Anterior cingulate cortex (tissue), 58 donors: ENCODE measurements at regions not wholly inside any gene's neighbourhood (a gene's known extent, or its start where the extent isn't known, plus 50 kb on each side); places are given as distances from the start of the nearest gene placed in this dataset.
"Not testable (repeated sequence)": the region's sequence is repeated elsewhere in the genome, so short reads cannot be mapped to it uniquely, and the experiment has no call there.

ENCODE experiments used
- DNase-seq, 58 donors: peaks; one replicate each; lab custom pipeline; 2025; lab: John Stamatoyannopoulos, UW

DNA sequence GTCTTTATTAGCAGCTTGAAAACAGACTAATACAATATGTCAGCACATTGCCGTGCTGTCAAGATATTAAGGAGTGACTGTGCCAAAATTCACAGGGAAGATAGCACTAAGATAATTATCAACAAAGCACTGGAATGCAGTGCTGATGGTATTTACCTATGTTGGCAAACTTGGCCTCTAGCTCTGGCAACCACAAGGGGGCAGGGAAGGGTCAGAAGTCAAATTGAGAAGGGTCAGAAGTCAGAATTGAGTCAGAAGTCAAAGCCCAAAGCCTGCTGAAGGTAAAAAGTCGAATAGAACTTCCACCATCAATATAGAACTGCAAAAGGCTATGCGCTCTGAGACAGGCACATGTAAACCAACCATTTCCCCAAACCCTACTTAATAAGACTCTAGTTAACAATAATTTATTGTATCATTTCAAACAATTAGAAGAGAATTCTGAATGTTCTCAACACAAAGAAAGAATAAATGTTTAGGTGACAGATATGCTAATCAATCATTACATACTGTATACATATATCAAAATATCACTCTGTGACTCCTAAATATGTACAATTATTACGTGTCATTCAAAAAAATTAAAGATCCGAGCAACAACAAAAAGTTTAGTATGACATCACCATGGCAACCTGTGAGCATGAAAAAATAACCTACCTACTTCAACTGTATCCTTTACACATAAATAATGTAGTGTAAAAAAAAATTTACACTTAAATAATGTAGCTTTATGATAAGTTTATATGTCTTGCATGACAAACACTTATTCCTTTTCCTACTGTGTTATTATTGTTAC is 916.1 kb downstream of the KCNJ2 start:
- DNase-seq, result peak in 2 of 58 donors; percentile 1 to 6

DNA sequence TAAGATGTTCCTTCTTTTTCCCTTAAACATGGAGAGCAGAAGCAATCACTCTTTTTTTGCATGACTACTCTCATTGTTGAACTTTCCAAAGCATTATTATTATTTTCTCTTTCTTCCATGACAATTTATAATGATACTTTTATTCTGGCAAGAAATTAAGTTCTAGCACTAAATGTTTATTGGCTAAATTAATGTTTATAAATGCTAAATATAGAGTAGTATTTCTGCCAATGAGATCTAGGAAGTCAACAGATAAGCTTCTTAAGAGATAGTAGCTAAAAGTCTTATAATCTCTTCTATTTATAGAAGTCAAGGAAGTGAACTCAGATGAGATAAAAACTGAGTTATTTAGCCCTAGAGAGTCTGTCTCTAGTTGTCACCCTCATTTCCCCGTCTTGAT is 920.1 kb downstream of the KCNJ2 start:
- no peak for DNase-seq

DNA sequence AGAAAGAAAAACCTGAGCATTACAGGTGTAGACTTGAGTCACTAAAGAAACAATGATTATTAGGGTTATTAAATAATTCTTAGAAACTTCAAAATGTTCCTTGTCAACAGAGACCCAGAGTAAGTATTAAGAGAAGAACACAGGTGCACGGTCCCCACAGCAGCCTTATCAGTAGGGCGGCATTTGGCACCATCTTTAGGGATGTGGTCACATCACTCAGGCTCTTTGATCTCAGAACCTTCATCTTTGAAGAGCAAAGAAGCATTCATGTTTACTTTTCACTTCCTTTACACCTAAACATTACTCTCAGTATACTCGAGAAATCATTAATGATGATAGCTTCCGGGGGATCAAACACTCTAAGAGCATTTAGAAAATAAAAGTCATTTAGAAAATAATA is 928.7 kb downstream of the KCNJ2 start:
- no peak for DNase-seq

DNA sequence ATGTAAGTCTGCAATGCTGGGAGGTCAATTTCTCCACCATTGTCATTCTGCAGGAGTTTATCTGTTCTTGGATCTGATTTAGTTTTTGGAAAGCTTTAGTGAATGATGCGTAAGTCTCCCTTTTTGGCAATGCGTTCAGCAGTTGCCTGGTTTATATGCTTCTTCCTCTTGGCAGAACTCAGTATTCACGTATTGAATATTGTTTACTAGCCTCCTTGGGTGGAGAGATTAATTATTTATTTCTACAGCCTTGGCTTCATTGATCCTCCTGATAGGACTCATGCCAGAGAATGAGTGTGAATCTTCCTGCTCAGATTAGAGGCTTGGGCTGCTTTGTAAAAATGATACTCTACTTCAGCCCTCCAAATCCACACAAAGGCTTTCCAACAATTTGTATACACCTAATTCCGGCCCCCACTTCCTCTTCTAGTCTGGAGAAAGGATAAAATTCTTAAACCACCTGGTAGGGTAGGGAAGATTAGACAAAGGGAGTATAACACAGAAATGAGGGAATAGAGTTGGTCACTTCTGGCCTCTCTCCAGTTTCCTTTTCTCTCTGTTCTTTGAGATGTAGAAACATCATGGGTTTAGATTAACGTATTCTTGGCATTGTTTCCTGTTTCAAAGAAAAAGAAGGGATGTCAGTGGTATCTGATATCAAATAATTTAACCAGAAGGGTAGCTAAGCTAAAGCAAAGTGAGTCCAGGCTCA is 929.8 kb downstream of the KCNJ2 start:
- no peak for DNase-seq

DNA sequence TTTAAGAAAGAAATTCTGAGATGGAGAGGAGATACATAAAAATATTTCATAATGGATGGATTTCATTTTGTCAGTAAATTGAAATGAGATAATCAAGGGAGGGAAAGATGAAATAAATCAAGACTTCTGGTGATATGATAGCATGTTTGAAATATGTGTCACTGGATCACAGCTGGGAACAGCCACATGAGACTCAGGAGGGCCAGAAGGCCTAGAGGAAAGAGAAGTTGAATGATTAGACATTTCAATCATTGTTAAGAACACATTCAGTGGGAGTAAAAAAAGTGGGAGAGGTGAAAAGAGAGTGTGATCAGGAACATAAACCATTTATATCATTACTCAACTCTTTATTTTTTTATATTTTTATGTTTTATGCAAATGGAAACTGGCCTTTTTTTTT is 933.4 kb downstream of the KCNJ2 start:
- DNase-seq, result no peak

DNA sequence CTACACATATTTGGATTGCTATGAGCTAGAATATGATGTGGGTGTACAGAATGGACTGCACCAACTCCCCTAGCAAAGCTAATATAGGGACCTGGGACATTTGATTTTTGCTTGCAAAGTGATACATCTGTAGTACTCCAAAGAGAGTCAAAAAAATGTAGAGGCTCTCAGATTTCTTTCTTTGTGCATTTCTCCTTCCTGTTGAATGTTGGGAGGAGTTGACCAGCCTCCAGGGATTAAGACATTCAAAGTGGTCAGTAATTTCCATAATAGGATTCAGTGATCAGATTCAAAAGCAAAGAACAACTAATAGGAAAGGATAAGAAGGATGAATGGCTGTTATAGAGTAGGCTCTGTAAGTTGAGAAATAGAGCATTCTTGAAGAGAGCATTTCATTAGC is 934.9 kb downstream of the KCNJ2 start:
- no peak for DNase-seq

DNA sequence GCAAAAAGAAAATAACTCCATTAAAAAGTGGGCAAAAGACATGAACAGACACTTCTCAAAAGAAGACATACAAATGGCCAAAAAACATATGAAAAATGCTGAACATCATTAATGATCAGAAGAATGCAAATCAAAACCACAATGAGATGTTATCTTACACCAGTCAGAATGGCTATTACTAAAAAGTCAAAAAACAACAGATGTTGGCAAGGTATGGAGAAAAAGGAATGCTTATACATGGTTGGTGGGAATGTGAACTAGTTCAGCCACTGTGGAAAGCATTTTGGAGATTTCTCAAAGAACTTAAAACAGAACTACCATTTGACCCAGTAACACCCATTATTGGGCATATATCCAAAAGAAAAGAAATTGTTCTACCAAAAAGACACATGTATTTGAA is 936.7 kb downstream of the KCNJ2 start:
- not testable (repeated sequence) for DNase-seq

DNA sequence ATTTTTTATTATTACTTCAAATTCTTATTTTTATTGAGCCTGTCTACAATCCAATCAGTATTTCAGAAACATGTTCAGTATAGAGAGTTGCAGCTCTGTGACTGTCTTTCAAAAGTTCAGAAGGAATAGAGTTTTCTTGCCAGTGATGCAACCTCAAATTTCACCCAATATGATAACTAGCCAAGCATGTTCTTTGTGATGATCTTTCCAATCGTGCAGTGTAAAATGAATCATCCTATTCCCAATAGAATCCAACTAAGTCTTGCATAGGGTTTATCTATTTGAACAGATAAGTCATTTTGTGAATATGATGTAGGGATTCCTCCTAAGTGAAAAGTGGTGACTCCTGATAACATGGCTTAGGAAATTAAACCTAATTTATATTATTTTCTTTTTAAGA is 937.8 kb downstream of the KCNJ2 start:
- DNase-seq, result no peak

DNA sequence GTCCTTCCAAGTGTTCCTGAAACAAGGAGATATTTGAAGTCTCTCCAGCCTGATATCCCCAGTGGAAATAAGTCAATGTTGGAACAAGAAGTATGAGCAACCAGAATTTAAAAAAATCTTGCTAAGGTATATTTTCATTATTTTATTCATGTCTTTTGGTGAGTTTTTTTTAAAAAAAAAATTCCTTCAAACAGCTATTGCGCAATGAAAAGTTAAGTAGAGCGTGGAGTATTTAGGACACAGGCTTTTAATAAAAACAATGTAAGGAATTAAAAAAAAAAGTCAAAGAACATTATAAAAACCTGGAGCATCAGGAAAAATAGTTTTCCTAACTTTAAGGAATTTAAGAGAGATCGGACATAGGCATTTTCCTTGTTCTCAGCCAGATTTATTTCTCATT is 940.4 kb downstream of the KCNJ2 start:
- DNase-seq, result no peak

DNA sequence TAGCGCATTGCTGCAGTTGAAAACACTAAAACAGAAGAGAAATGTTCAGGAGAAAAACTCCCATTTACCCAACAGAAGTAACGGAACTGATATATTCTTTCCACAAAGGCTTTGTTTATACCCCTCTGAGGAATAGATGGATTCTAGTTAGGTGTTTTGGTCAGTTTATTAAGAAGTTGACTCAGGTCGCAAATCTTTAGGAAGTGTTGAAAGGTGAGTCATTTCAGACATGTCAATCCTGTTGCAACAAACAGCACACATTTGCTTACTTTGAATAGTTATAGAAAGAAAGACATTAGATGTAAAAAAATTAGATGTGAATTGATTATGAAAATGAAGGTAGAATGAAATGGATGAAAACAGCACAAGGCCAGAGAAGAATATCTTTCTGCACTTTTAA is 941.0 kb downstream of the KCNJ2 start:
- no peak for DNase-seq

DNA sequence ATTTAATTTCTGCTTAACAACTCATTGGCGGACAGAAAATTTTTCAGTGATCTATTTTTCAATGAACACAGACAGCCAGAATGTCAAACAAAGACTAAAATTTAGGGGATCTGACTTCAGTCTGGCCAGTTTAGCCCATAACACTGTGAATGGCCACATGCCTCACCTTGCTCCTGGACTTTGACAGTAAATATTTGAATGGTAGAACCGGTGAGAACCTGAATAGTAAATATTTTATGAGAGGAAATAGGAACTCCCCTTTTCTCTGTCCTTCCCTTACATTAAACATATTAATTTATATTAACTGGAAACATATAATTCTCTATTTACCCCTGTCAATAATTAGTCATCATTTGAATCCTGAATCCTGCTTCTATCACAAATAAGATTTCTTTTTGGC is 942.1 kb downstream of the KCNJ2 start:
- DNase-seq, result no peak

DNA sequence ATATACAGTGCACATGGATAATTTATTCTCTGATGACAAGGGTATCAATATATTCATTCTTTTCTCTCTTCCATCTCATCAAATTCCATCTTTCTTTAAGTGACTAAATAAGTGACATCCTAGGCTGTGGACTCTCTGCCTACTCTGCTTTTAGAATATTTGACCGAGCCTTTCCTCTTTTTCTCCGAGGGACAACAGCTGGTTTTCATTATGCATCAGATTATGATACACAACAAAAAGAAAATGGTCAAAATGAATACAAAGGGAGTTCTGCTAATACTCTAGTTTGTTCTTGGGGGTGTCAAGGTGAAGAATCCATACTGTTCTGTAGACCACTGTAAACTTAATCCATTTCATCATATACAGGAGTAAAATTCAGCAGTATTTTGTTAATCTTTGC is 942.6 kb downstream of the KCNJ2 start:
- DNase-seq, result no peak

DNA sequence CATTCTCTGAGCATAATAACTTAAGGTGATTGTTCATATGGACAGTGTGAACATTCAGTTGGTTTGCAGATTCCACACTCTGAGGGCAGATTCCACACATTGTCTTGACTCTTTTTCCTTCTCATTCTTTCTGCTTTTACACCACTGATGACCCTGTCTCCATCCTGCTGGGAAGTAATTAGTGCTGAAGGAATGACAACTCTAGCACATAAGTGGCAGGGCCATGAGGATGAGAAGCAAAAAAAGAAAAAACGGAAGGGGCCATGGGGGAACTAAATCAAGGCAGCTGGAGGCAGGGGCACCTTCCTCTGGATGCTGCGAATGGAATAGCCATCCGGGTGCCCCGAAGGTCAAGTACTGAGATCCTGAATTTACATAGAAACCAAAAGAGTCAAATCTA is 944.0 kb downstream of the KCNJ2 start:
- no peak for DNase-seq

DNA sequence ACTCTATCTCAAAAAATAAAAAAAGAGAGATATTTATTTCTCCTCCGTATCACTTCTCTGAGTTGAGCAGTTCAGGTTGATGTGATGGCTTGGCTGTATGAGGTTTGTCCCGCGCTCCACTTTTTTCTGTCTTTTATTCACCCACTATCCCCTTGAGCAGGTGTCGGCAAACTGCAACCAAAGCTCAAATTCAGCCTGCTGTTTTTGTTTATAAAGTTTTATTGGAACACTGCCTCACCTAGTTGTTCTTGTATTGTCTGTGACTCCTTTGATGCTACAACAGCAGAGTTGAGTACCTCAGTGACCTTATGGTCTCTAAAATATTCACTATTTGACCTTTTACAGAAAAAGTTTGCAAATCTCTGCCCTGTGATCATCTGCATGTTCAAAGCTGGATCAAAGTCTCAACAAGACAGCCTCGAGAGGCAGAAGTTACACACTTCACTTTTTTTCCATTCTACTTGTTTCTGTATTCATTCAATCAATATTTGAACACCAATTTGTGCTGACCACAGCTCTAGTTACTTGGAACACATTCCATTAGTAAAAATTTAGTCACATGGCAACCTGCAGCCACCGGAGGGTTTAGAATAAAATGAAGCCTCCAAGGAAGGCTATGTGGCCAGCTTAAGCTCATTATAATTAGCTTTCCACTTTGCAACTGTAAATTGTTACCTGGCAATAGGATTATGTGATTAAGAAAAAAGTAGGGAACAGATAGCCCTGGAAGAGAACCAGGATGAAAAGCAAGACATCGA is 945.8 kb downstream of the KCNJ2 start:
- DNase-seq, result no peak

DNA sequence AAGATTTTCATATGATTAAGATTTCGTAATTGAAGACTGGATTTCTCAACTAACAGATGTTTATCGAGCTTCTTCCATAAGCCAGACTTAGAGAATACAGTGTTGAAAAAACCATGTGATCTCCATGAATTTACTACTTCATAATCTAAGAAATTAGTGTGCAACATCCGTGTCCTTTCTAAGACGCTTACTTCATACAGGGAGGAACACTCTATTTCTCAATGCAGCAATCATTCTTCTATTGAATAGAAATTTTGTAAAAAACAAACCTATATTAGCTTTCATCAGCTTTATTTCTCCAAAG is 946.3 kb downstream of the KCNJ2 start:
- DNase-seq, result no peak

DNA sequence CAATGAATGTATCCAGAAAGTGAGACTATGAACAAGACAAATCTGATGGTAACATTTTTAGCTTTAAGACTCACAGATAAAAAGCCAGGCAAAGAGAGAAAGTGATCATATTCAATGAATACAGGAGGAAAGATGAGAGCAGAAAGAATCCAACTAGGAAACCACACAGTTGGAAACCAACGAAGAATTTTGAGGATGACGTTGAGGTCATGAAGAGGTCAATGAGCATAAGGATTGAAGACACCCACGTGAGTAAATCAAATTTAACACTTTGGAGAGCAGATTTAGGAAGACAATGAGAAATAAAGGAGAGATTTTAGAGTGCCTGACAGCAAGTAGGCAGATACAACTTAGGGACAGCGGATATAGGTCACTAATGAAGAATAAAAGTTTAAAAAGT is 948.1 kb downstream of the KCNJ2 start:
- no peak for DNase-seq

DNA sequence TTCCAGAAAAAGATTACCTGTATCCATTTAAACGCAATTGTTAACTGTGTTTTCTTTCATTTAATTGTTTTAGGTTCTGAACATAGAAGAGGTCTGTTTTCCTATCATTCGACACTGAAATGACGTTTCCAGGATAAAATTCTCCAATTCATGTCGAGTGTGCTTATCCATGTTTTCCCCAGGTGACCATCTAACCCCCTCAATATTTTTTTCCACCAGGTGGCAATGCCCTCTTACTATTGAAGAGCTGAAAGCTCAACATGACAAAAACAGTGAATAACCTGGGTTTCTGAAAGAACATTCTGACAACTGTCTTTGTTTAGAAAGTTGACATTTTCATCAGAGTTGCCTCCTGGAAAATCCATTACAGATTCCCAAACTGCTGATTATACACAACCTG is 948.7 kb downstream of the KCNJ2 start:
- no peak for DNase-seq

DNA sequence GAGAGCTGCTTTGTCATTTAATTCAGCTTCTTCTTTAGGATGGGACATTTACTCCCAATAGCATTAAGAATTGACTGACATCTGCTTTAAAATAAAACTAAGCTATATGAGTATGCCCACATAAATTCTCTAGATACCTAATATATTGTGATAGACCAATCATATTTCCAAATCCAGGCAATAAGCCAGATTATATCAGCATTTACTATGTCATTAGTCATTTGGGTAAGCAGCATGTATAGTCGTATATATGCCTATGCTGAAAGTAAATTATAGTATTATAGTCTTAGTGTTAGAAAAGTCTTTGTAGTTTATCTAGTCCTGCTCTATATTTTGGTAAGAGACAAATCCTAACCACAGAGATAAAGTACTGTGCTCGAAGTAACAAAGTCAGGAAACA is 958.1 kb downstream of the KCNJ2 start:
- DNase-seq, result no peak

DNA sequence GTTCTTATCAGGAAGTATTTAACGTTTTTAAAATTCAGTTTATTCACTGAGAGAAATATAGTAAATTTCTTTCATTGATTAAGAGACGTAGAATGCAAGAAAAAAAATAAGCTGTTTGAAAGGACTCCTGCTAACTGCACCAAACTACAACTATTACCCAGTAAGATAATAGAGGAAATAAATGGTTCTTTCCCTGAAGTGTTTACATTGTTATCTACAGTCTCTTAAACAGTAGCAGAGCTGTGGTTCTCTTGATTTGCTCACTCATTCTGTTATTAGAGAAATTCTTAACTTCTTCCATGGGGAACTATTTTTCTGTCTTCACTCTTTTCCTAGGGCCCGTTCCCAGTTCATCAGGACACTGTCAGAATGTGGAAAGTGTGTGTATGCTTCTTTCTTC is 973.0 kb downstream of the KCNJ2 start:
- no peak for DNase-seq

DNA sequence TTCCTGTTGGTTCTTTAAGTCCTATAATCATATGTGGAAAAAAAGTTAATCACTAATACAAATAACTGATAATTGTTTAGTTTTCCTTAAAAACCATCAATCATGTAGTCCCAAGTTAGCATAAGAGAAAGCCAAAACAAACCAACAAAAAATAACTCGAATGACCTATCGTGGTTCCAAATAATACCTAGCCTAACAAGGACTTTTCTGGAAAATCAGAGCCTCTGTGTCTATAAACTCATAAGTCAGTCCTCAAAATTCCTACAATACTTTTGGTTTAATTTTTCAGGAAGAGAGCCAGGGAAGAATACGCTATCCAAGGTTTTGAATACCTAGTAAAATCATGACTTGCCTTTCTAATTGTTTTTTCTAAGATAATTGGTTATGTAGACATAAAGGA is 975.3 kb upstream of the SOX9 start:
- no peak for DNase-seq

DNA sequence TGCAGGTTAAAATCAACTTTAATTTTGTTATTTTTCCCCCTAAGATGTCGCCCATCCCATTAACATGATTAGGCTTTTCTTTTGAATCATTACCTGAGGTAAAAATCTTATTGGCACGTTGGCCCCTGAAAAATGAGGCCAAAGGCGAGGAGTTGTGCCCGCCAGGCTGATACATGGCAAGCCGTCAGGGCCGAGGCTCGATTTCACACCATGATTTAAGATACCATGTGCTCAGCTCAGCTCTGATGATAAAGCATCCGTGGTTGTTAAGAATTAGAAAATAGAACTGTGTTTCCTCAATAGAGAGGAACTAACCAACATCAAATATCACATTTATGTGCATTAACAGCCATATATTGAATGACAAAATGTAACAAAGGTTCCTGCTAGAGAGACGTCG is 972.9 kb upstream of the SOX9 start:
- no peak for DNase-seq

DNA sequence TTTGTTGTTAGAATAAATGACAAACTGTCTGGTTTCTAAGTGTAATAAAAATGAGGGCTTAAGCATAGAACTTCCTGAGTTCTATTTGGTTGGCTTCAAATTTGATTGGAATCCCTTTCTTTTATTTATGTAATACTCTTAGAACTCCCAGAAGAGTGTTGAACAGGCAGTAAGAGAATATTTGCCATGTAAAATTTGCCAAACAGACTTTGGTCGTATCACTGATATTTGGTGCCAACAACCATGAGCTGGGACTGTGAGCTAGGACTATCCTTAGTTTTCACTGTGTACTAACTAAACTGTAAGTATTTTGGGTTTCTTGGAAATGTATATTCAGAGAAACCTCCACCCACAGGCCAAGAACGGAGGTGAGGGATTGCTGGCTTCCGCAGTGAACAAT is 971.2 kb upstream of the SOX9 start:
- no peak for DNase-seq
